HuH-7 (cell line): ENCODE measurements at regions not wholly inside any gene's neighbourhood (a gene's known extent, or its start where the extent isn't known, plus 50 kb on each side); places are given as distances from the start of the nearest gene placed in this dataset.

Experiments used
- DNase-seq: peaks from one replicate; pipeline ENCODE4 v3.0.0; 2011; ENCODE audit warnings: low spot score

GRCh38 chr9:115989831-115990230 is 163.8 kb upstream of the PAPPA start:
- DNase-seq, result no peak

- DNase-seq, result no peak
Observed at GRCh38 chr9:115992834-115993233, 160.8 kb upstream of the PAPPA start.

- DNase-seq, result no peak
Observed at GRCh38 chr9:115997923-115998322, 155.7 kb upstream of the PAPPA start.

GRCh38 chr9:115998666-115999065 is 154.9 kb upstream of the PAPPA start:
- DNase-seq, result no peak

- no peak for DNase-seq
Observed at GRCh38 chr9:115999498-115999897, 154.1 kb upstream of the PAPPA start.

GRCh38 chr9:116000748-116001329 is 152.8 kb upstream of the PAPPA start:
- DNase-seq, result peak; percentile 36

GRCh38 chr9:116002181-116002580 is 151.4 kb upstream of the PAPPA start:
- DNase-seq, result no peak

- no peak for DNase-seq
Observed at GRCh38 chr9:116002624-116003023, 151.0 kb upstream of the PAPPA start.

GRCh38 chr9:116003397-116003796 is 150.2 kb upstream of the PAPPA start:
- no peak for DNase-seq

GRCh38 chr9:116005205-116005604 is 148.4 kb upstream of the PAPPA start:
- DNase-seq, result no peak

GRCh38 chr9:116007824-116008223 is 145.8 kb upstream of the PAPPA start:
- no peak for DNase-seq

GRCh38 chr9:116008278-116008677 is 145.3 kb upstream of the PAPPA start:
- DNase-seq, result no peak

GRCh38 chr9:116009420-116009819 is 144.2 kb upstream of the PAPPA start:
- no peak for DNase-seq

GRCh38 chr9:116015855-116016254 is 137.7 kb upstream of the PAPPA start:
- no peak for DNase-seq

- DNase-seq, result no peak
Observed at GRCh38 chr9:116020146-116020545, 133.4 kb upstream of the PAPPA start.

- DNase-seq, result no peak
Observed at GRCh38 chr9:116020801-116021200, 132.8 kb upstream of the PAPPA start.

GRCh38 chr9:116027096-116027495 is 126.5 kb upstream of the PAPPA start:
- no peak for DNase-seq

GRCh38 chr9:116027511-116027910 is 126.1 kb upstream of the PAPPA start:
- no peak for DNase-seq

- DNase-seq, result no peak
Observed at GRCh38 chr9:116027951-116028350, 125.6 kb upstream of the PAPPA start.

- DNase-seq, result no peak
Observed at GRCh38 chr9:116030517-116030916, 123.1 kb upstream of the PAPPA start.

GRCh38 chr9:116032683-116033440 is 120.7 kb upstream of the PAPPA start:
- DNase-seq, result no peak

GRCh38 chr9:116039312-116039711 is 114.3 kb upstream of the PAPPA start:
- no peak for DNase-seq

GRCh38 chr9:116039893-116040292 is 113.7 kb upstream of the PAPPA start:
- no peak for DNase-seq

GRCh38 chr9:116042321-116042720 is 111.3 kb upstream of the PAPPA start:
- no peak for DNase-seq
